SH-SY5Y (cell line): ENCODE measurements at regions not wholly inside any gene's neighbourhood (a gene's known extent, or its start where the extent isn't known, plus 50 kb on each side); places are given as distances from the start of the nearest gene placed in this dataset.

Source experiments
- GATA2 ChIP-seq: IDR thresholded peaks from 2 replicates; pipeline ENCODE4 v1.6.1; 2011; ENCODE audit warnings: mild to moderate bottlenecking, low read depth, low read length
- GATA3 ChIP-seq: IDR thresholded peaks from 2 replicates; pipeline ENCODE4 v1.6.1; 2011; ENCODE audit warnings: low read depth, mild to moderate bottlenecking, low read length, moderate library complexity

DNA sequence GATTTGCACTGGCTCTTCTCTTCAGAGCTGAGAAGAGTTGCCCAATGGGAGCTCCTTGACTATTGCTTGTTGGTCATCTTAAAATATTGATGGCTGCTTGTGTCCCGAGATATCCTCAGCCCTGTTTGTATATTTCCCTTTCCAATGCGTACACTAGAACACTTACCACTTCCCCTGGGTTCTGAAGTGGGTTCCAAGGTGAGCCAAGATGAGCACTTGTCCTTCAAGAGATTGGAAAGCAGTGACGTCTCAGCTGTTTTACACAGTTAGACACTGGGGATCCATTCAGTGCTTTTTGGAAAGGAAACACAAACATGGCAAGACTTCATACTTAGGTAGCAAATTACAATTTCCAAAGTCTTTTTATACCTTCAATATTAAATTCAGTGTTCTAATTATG lies 716.4 kb upstream of the CITED2 start:
- TF ChIP-seq GATA2 (no peak), GATA3 (no peak)
